Endothelial cell of umbilical vein (primary cell): ENCODE measurements at regions not wholly inside any gene's neighbourhood (a gene's known extent, or its start where the extent isn't known, plus 50 kb on each side); places are given as distances from the start of the nearest gene placed in this dataset.

Source experiments
- BruUV-seq: library from RNA; stranded (reverse); fragments of 400-500 nt; replicated peaks from 2 replicates; lab custom pipeline; 2021; lab: Mats Ljungman, UMichigan
- CTCF ChIA-PET: fragments of 300-600, 350-600 bp; sonication (Branson Sonifier 250); formaldehyde crosslinking; loops from one replicate; lab custom pipeline; 2021; ENCODE audit warnings: antibody characterized with exemption, inconsistent platforms; lab: Charles Lee
- POLR2A ChIA-PET: fragments of 300-600, 350-600 bp; sonication (Branson Sonifier 250); formaldehyde crosslinking; loops from one replicate; lab custom pipeline; 2021; ENCODE audit warnings: antibody characterized with exemption, inconsistent platforms; lab: Charles Lee
- DNase-seq: peaks from one replicate; pipeline ENCODE4 v3.0.0-alpha.2; 2011; ENCODE audit warnings: low read depth, low spot score
- FAIRE-seq: peaks from 2 replicates; lab custom pipeline; 2011; peaks lifted over from hg19 to GRCh38; lab: Jason Lieb, UNC
- H2AFZ ChIP-seq: 2 replicates; pipeline ENCODE4 v1.6.0; 2012; ENCODE audit warnings: low read depth, low read length, control low read depth, inconsistent platforms
- H3K27ac ChIP-seq: 2 replicates; pipeline ENCODE4 v1.5.1; 2011; ENCODE audit warnings: low read depth, mild to moderate bottlenecking, control low read depth, low read length, moderate library complexity; ENCODE audit not compliant: insufficient read depth
- H3K27me3 ChIP-seq, 2 experiments: 2 replicates each; pipeline versions ENCODE4 v1.6.0 to v1.6.1; 2011; ENCODE audit warnings: low read length in 2 of 2, mixed read lengths in 1 of 2; ENCODE audit not compliant: control insufficient read depth in 2 of 2, insufficient read depth in 2 of 2
- H3K36me3 ChIP-seq, 2 experiments: 2 replicates in 1 of 2; 3 replicates in 1 of 2; pipeline ENCODE4 v1.5.1; 2011; ENCODE audit warnings: low read length in 2 of 2, mild to moderate bottlenecking in 1 of 2, moderate library complexity in 1 of 2; ENCODE audit not compliant: control insufficient read depth in 2 of 2, insufficient read depth in 2 of 2; ENCODE audit errors: extremely low read depth in 1 of 2
- H3K4me1 ChIP-seq: 3 replicates; pipeline ENCODE4 v1.5.1; 2011; ENCODE audit warnings: mild to moderate bottlenecking, low read length; ENCODE audit not compliant: control insufficient read depth, insufficient read depth; ENCODE audit errors: extremely low read depth
- H3K4me2 ChIP-seq: 2 replicates; pipeline ENCODE4 v1.6.1; 2011; ENCODE audit warnings: low read length, control low read depth, mixed read lengths; ENCODE audit not compliant: insufficient read depth
- H3K4me3 ChIP-seq, 3 experiments: fragments of 200-600 bp in 1 of 3; sonication (generic), shearing (Covaris generic) in 1 of 3; replicated peaks in 1 of 3; 2 replicates each; pipeline ENCODE4 v1.5.1; 2011 to 2016; ENCODE audit warnings: control low read depth in 3 of 3, low read length in 3 of 3, mild to moderate bottlenecking in 2 of 3, inconsistent platforms in 1 of 3, low read depth in 1 of 3, moderate library complexity in 1 of 3; ENCODE audit not compliant: insufficient read depth in 1 of 3
- H3K79me2 ChIP-seq: 2 replicates; pipeline ENCODE4 v1.6.0; 2012; ENCODE audit warnings: low read length, inconsistent platforms; ENCODE audit not compliant: control insufficient read depth, insufficient read depth
- H3K9ac ChIP-seq: replicated peaks from 2 replicates; pipeline ENCODE3; 2011; ENCODE audit warnings: low read length, control low read depth; ENCODE audit not compliant: insufficient read depth; ENCODE audit errors: extremely low read depth
- H3K9me1 ChIP-seq: replicated peaks from 3 replicates; pipeline ENCODE4 v1.6.0; 2011; ENCODE audit warnings: mild to moderate bottlenecking, low read length; ENCODE audit not compliant: control insufficient read depth, insufficient read depth; ENCODE audit errors: extremely low read depth
- H3K9me3 ChIP-seq: replicated peaks from 2 replicates; pipeline ENCODE4 v1.5.1; 2012; ENCODE audit warnings: low read length, inconsistent platforms; ENCODE audit not compliant: control insufficient read depth, insufficient read depth
- H4K20me1 ChIP-seq: replicated peaks from 2 replicates; pipeline ENCODE3; 2011; ENCODE audit warnings: mild to moderate bottlenecking, low read length; ENCODE audit not compliant: control insufficient read depth, insufficient read depth; ENCODE audit errors: extremely low read depth
- CTCF ChIP-seq, 2 donors: IDR thresholded peaks; 1 replicate in 1 of 2; 2 replicates in 1 of 2; pipeline ENCODE4 v1.5.1; 2011; ENCODE audit warnings: low read length in 2 of 2, mild to moderate bottlenecking in 2 of 2, moderate library complexity in 2 of 2, control low read depth in 1 of 2, inconsistent platforms in 1 of 2, low read depth in 1 of 2; ENCODE audit not compliant: insufficient read depth in 1 of 2; ENCODE audit errors: extremely low read depth in 1 of 2
- EZH2 ChIP-seq: IDR thresholded peaks from 2 replicates; pipeline ENCODE4 v1.6.1; 2012; ENCODE audit warnings: borderline replicate concordance, low read depth, mild to moderate bottlenecking, moderate library complexity, low read length, inconsistent platforms; ENCODE audit not compliant: severe bottlenecking
- FOS ChIP-seq: IDR thresholded peaks from 2 replicates; pipeline ENCODE4 v1.6.1; 2011; ENCODE audit warnings: mild to moderate bottlenecking, low read length, moderate library complexity, borderline replicate concordance; ENCODE audit not compliant: insufficient read depth
- GATA2 ChIP-seq: IDR thresholded peaks from 2 replicates; pipeline ENCODE4 v1.7.0; 2011; ENCODE audit warnings: low read depth, mild to moderate bottlenecking, moderate library complexity, mixed read lengths, low read length; ENCODE audit not compliant: insufficient read length, insufficient read depth
- JUN ChIP-seq: IDR thresholded peaks from 2 replicates; pipeline ENCODE4 v1.6.1; 2011; ENCODE audit warnings: borderline replicate concordance, low read depth; ENCODE audit not compliant: insufficient read length, insufficient read depth
- MAX ChIP-seq: IDR thresholded peaks from 2 replicates; pipeline ENCODE4 v1.6.1; 2011; ENCODE audit not compliant: insufficient read depth, insufficient read length
- MYC ChIP-seq: IDR thresholded peaks from one replicate; pipeline ENCODE4 v1.6.1; 2011; ENCODE audit warnings: mild to moderate bottlenecking, low read depth, low read length
- POLR2A ChIP-seq: IDR thresholded peaks from 2 replicates; pipeline ENCODE4 v1.6.1; 2012; ENCODE audit warnings: low read depth, mild to moderate bottlenecking, control low read depth, low read length
- POLR2AphosphoS5 ChIP-seq: IDR thresholded peaks from 2 replicates; pipeline ENCODE4 v1.6.1; 2012; ENCODE audit warnings: low read depth, mild to moderate bottlenecking, control low read depth, low read length, moderate library complexity; ENCODE audit not compliant: insufficient read depth
- dilution Hi-C: fragments of 300-500 bp; cut with MboI; formaldehyde crosslinking; loops from one replicate; pipeline ENCODE4 v1.15.0; 2019; ENCODE audit warnings: low sequenced_read_pairs; ENCODE audit not compliant: extremely low pct_ligation_motif_present
- intact Hi-C: fragments of 100-400 bp; cut with micrococcal nuclease; formaldehyde crosslinking; loops from one replicate; pipeline ENCODE4 v1.10.0; 2022

GRCh38 chr2:23203383-23203782 lies 181.6 kb upstream of the KLHL29 start:
- Histone ChIP-seq H3K4me3 (no peak overlapping the region), H3K4me1 (no peaks in the 10 kb centered on the region), H4K20me1 (no peaks in the 10 kb centered on the region), H3K9ac (no peak overlapping the region), H3K79me2 (no peaks in the 10 kb centered on the region), H2AFZ (no peak overlapping the region), H3K9me1 (no peaks in the 10 kb centered on the region), H3K36me3 (no peaks in the 10 kb centered on the region), H3K27ac (no peak overlapping the region), H3K9me3 (no peaks in the 10 kb centered on the region), H3K27me3 (no peaks in the 10 kb centered on the region), H3K4me2 (no peak overlapping the region)
- ChIA-PET CTCF (no interaction called here), POLR2A (no interaction called here)
- FAIRE-seq (no peak), DNase-seq (no peak)
- intact Hi-C loops, result no loop called here
- dilution Hi-C loops, result no loop called here
- no TSS peak for BruUV-seq
- TF ChIP-seq JUN (no peak), MAX (no peak), GATA2 (no peak), CTCF (IDR thresholded peaks at IDR 0.05; ENCODE audit: extremely low read depth in 1 of 2, insufficient read depth in 1 of 2, low read depth in 1 of 2, low read length in 2 of 2) (no peak), POLR2A (no peak), EZH2 (no peak), MYC (no peak), FOS (no peak), POLR2AphosphoS5 (no peak)
